ENCODE measurements at regions not wholly inside any gene's neighbourhood (a gene's known extent, or its start where the extent isn't known, plus 50 kb on each side); places are given as distances from the start of the nearest gene placed in this dataset.
"Not testable (repeated sequence)": the region's sequence is repeated elsewhere in the genome, so short reads cannot be mapped to it uniquely, and the experiment has no call there.

GRCh38 chr6:5837323-5837722 is 169.4 kb downstream of the NRN1 start:
- no peaks in the 10 kb centered on the region for H3K79me2 ChIP-seq (ENCODE audit: insufficient read depth, low read length)
- H3F3A ChIP-seq (ENCODE audit: insufficient read depth): no peaks in the 10 kb centered on the region
- no peaks in the 10 kb centered on the region for H3K9me3 ChIP-seq (ENCODE audit: insufficient read depth, low read length)
- H3K9ac ChIP-seq (ENCODE audit: low read length): no peak overlapping the region
- no peak overlapping the region for H3K4me3 ChIP-seq (ENCODE audit: insufficient read depth, low read length, poor library complexity, severe bottlenecking)
- H2AFZ ChIP-seq (ENCODE audit: low read depth, low read length, severe bottlenecking): no peak overlapping the region
- H3K36me3 ChIP-seq (ENCODE audit: low read length): no peaks in the 10 kb centered on the region
- no peak for TF ChIP-seq EZH2phosphoT487 (conservative IDR thresholded peaks at IDR 0.05; ENCODE audit: low read length)
- TF ChIP-seq CTCF (IDR thresholded peaks at IDR 0.05; ENCODE audit: insufficient read depth, low read length, poor library complexity, severe bottlenecking): no peak
- no peak overlapping the region for H3K27ac ChIP-seq (ENCODE audit: low read depth, low read length)
- H4K20me1 ChIP-seq (ENCODE audit: low read depth, low read length): no peaks in the 10 kb centered on the region
- H3K27me3 ChIP-seq (ENCODE audit: low read length): no peaks in the 10 kb centered on the region
- H3K9me2 ChIP-seq (replicated peaks; ENCODE audit: insufficient read depth, low read length): no peaks in the 10 kb centered on the region
- H3K4me2 ChIP-seq (ENCODE audit: low read depth, low read length, poor library complexity, severe bottlenecking): no peak overlapping the region

- not testable (repeated sequence) for H2AFZ ChIP-seq (ENCODE audit: low read depth, low read length, severe bottlenecking); H3K36me3 ChIP-seq (ENCODE audit: low read length); H3K9ac ChIP-seq (ENCODE audit: low read length); H3K79me2 ChIP-seq (ENCODE audit: insufficient read depth, low read length); H3K9me2 ChIP-seq (replicated peaks; ENCODE audit: insufficient read depth, low read length); H3K9me3 ChIP-seq (ENCODE audit: insufficient read depth, low read length); H4K20me1 ChIP-seq (ENCODE audit: low read depth, low read length); H3K4me2 ChIP-seq (ENCODE audit: low read depth, low read length, poor library complexity, severe bottlenecking); H3K27me3 ChIP-seq (ENCODE audit: low read length); H3K27ac ChIP-seq (ENCODE audit: low read depth, low read length); H3K4me3 ChIP-seq (ENCODE audit: insufficient read depth, low read length, poor library complexity, severe bottlenecking); H3F3A ChIP-seq (ENCODE audit: insufficient read depth)
These were observed 170.1 kb downstream of the NRN1 start for GRCh38 chr6:5836597-5836996.

- Histone ChIP-seq H3K9ac (ENCODE audit: low read length) (no peak overlapping the region), H3K9me2 (replicated peaks; ENCODE audit: insufficient read depth, low read length) (no peaks in the 10 kb centered on the region), H3K79me2 (ENCODE audit: insufficient read depth, low read length) (no peaks in the 10 kb centered on the region), H3K4me2 (ENCODE audit: low read depth, low read length, poor library complexity, severe bottlenecking) (no peak overlapping the region), H3K4me3 (ENCODE audit: insufficient read depth, low read length, poor library complexity, severe bottlenecking) (no peak overlapping the region), H3K27me3 (ENCODE audit: low read length) (no peaks in the 10 kb centered on the region), H3K27ac (ENCODE audit: low read depth, low read length) (no peak overlapping the region), H2AFZ (ENCODE audit: low read depth, low read length, severe bottlenecking) (no peak overlapping the region), H3F3A (ENCODE audit: insufficient read depth) (no peaks in the 10 kb centered on the region), H3K36me3 (ENCODE audit: low read length) (no peaks in the 10 kb centered on the region), H3K9me3 (ENCODE audit: insufficient read depth, low read length) (no peaks in the 10 kb centered on the region), H4K20me1 (ENCODE audit: low read depth, low read length) (no peaks in the 10 kb centered on the region)
- no peak for TF ChIP-seq CTCF (IDR thresholded peaks at IDR 0.05; ENCODE audit: insufficient read depth, low read length, poor library complexity, severe bottlenecking)
- TF ChIP-seq EZH2phosphoT487 (conservative IDR thresholded peaks at IDR 0.05; ENCODE audit: low read length): no peak
These were observed 173.6 kb downstream of the NRN1 start for GRCh38 chr6:5833120-5833519.

GRCh38 chr6:5832668-5833067 is 174.1 kb downstream of the NRN1 start:
- no peaks in the 10 kb centered on the region for H3K36me3 ChIP-seq (ENCODE audit: low read length)
- no peak overlapping the region for H2AFZ ChIP-seq (ENCODE audit: low read depth, low read length, severe bottlenecking)
- no peaks in the 10 kb centered on the region for H3K9me2 ChIP-seq (replicated peaks; ENCODE audit: insufficient read depth, low read length)
- H3K27me3 ChIP-seq (ENCODE audit: low read length): no peaks in the 10 kb centered on the region
- H3K9ac ChIP-seq (ENCODE audit: low read length): no peak overlapping the region
- no peaks in the 10 kb centered on the region for H3K9me3 ChIP-seq (ENCODE audit: insufficient read depth, low read length)
- H3K4me2 ChIP-seq (ENCODE audit: low read depth, low read length, poor library complexity, severe bottlenecking): no peak overlapping the region
- no peaks in the 10 kb centered on the region for H4K20me1 ChIP-seq (ENCODE audit: low read depth, low read length)
- no peak overlapping the region for H3K4me3 ChIP-seq (ENCODE audit: insufficient read depth, low read length, poor library complexity, severe bottlenecking)
- H3K79me2 ChIP-seq (ENCODE audit: insufficient read depth, low read length): no peaks in the 10 kb centered on the region
- H3K27ac ChIP-seq (ENCODE audit: low read depth, low read length): no peak overlapping the region
- TF ChIP-seq EZH2phosphoT487 (conservative IDR thresholded peaks at IDR 0.05; ENCODE audit: low read length): no peak
- TF ChIP-seq CTCF (IDR thresholded peaks at IDR 0.05; ENCODE audit: insufficient read depth, low read length, poor library complexity, severe bottlenecking): no peak
- no peaks in the 10 kb centered on the region for H3F3A ChIP-seq (ENCODE audit: insufficient read depth)

GRCh38 chr6:5831219-5831862 is 175.4 kb downstream of the NRN1 start:
- H3K9me2 ChIP-seq (replicated peaks; ENCODE audit: insufficient read depth, low read length); H3K27me3 ChIP-seq (ENCODE audit: low read length); H4K20me1 ChIP-seq (ENCODE audit: low read depth, low read length); H3K27ac ChIP-seq (ENCODE audit: low read depth, low read length); H3K79me2 ChIP-seq (ENCODE audit: insufficient read depth, low read length); H3F3A ChIP-seq (ENCODE audit: insufficient read depth); H3K4me3 ChIP-seq (ENCODE audit: insufficient read depth, low read length, poor library complexity, severe bottlenecking); H3K9me3 ChIP-seq (ENCODE audit: insufficient read depth, low read length); H3K36me3 ChIP-seq (ENCODE audit: low read length): not testable (repeated sequence)
- peak overlapping the region; percentile 91 for H2AFZ ChIP-seq (ENCODE audit: low read depth, low read length, severe bottlenecking)
- peak overlapping the region; percentile 11; the same call in 1 of the 2 replicates for H3K9ac ChIP-seq (ENCODE audit: low read length)
- peak overlapping the region; percentile 20 for H3K4me2 ChIP-seq (ENCODE audit: low read depth, low read length, poor library complexity, severe bottlenecking)

Measured in SU-DHL-6 (cell line).